CD4-positive, alpha-beta T cell (primary cell): ENCODE measurements at regions not wholly inside any gene's neighbourhood (a gene's known extent, or its start where the extent isn't known, plus 50 kb on each side); places are given as distances from the start of the nearest gene placed in this dataset.

Source experiments
- ATAC-seq: fragments of 200-7000 bp; cut with Tn5 transposase; one replicate; pipeline ENCODE4 v1.10.0; 2022; ENCODE audit warnings: mild to moderate bottlenecking; ENCODE audit not compliant: poor library complexity
- CTCF ChIA-PET: fragments of 350-600 bp; sonication (Branson Sonifier 250); formaldehyde crosslinking; loops from one replicate; lab custom pipeline; 2021; ENCODE audit warnings: antibody characterized with exemption, inconsistent platforms; lab: Charles Lee
- POLR2A ChIA-PET: fragments of 350-600 bp; sonication (Branson Sonifier 250); formaldehyde crosslinking; loops from one replicate; lab custom pipeline; 2021; ENCODE audit warnings: antibody characterized with exemption, inconsistent platforms; lab: Charles Lee
- DNase-seq, 14 experiments: peaks; one replicate each; pipeline ENCODE4 v3.0.0-alpha.2; 2013 to 2020; ENCODE audit warnings: mixed read lengths in 2 of 14
- H3K27ac ChIP-seq, 2 donors: one replicate each; pipeline versions ENCODE4 v1.5.1 to v1.7.0; 2013; ENCODE audit warnings: low read length in 2 of 2, low read depth in 1 of 2, mild to moderate bottlenecking in 1 of 2
- H3K27me3 ChIP-seq, 2 experiments: 1 replicate in 1 of 2; 2 replicates in 1 of 2; pipeline versions ENCODE4 v1.6.1 to v1.7.0; 2013; ENCODE audit warnings: low read length in 2 of 2, control low read depth in 1 of 2, mild to moderate bottlenecking in 1 of 2, moderate library complexity in 1 of 2; ENCODE audit not compliant: insufficient read depth in 2 of 2, control insufficient read depth in 1 of 2
- H3K36me3 ChIP-seq: one replicate; pipeline ENCODE4 v1.6.1; 2013; ENCODE audit warnings: low read length, control low read depth; ENCODE audit not compliant: insufficient read depth
- H3K4me1 ChIP-seq: one replicate; pipeline ENCODE4 v1.6.1; 2013; ENCODE audit warnings: low read length, control low read depth; ENCODE audit not compliant: insufficient read depth
- H3K4me3 ChIP-seq: one replicate; pipeline ENCODE4 v1.5.1; 2013; ENCODE audit warnings: mild to moderate bottlenecking, low read length, moderate library complexity
- H3K9me3 ChIP-seq, 2 experiments: 1 replicate in 1 of 2; 2 replicates in 1 of 2; pipeline versions ENCODE4 v1.6.1 to v1.7.0; 2013; ENCODE audit warnings: low read length in 2 of 2, mild to moderate bottlenecking in 2 of 2, control low read depth in 1 of 2, moderate library complexity in 1 of 2; ENCODE audit not compliant: control insufficient read depth in 1 of 2, insufficient read depth in 1 of 2
- H3K27ac Mint-ChIP-seq: one replicate; pipeline ENCODE4 v1.8.0; 2020; ENCODE audit warnings: mixed read lengths
- H3K27me3 Mint-ChIP-seq: one replicate; pipeline ENCODE4 v1.8.0; 2021; ENCODE audit warnings: mixed read lengths
- H3K36me3 Mint-ChIP-seq: one replicate; pipeline ENCODE4 v1.8.0; 2021; ENCODE audit warnings: low read depth, mixed read lengths
- H3K4me1 Mint-ChIP-seq: one replicate; pipeline ENCODE4 v1.8.0; 2021; ENCODE audit warnings: low read depth, mixed read lengths
- H3K4me3 Mint-ChIP-seq: one replicate; pipeline ENCODE4 v1.8.0; 2020; ENCODE audit warnings: mild to moderate bottlenecking, mixed read lengths
- H3K9me3 Mint-ChIP-seq: one replicate; pipeline ENCODE4 v1.8.0; 2020; ENCODE audit warnings: mixed read lengths
- intact Hi-C, 2 experiments: fragments of 100-400 bp; cut with DNase I in 1 of 2; cut with micrococcal nuclease in 1 of 2; formaldehyde crosslinking; loops; one replicate each; pipeline versions ENCODE4 v1.15.1 to v1.9.0; 2023 to 2025; cut with DNase I, micrococcal nuclease
- TF ChIP-seq, protein P1 (sequence below): fragments of 200-600 bp; IDR thresholded peaks from one replicate; pipeline ENCODE4 v1.8.0; 2022; ENCODE audit warnings: antibody characterized with exemption, mild to moderate bottlenecking

- no peak overlapping the region for H3K4me3 ChIP-seq
- H3K27ac ChIP-seq, result no peak overlapping the region
- H3K9me3 Mint-ChIP-seq, result no peaks in the 10 kb centered on the region
- no peaks in the 10 kb centered on the region for H3K27me3 ChIP-seq
- H3K4me1 Mint-ChIP-seq, result no peaks in the 10 kb centered on the region
- no peaks in the 10 kb centered on the region for H3K27me3 Mint-ChIP-seq
- POLR2A ChIA-PET, result no interaction called here
- no peaks in the 10 kb centered on the region for H3K36me3 Mint-ChIP-seq
- CTCF ChIA-PET, result no interaction called here
- intact Hi-C loops, result no loop called here
- ATAC-seq (no peak), DNase-seq (no peak)
- TF ChIP-seq, protein P1, sequence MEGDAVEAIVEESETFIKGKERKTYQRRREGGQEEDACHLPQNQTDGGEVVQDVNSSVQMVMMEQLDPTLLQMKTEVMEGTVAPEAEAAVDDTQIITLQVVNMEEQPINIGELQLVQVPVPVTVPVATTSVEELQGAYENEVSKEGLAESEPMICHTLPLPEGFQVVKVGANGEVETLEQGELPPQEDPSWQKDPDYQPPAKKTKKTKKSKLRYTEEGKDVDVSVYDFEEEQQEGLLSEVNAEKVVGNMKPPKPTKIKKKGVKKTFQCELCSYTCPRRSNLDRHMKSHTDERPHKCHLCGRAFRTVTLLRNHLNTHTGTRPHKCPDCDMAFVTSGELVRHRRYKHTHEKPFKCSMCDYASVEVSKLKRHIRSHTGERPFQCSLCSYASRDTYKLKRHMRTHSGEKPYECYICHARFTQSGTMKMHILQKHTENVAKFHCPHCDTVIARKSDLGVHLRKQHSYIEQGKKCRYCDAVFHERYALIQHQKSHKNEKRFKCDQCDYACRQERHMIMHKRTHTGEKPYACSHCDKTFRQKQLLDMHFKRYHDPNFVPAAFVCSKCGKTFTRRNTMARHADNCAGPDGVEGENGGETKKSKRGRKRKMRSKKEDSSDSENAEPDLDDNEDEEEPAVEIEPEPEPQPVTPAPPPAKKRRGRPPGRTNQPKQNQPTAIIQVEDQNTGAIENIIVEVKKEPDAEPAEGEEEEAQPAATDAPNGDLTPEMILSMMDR, result no peak
- H3K9me3 ChIP-seq, result peaks cover 0 to 6% of the 10 kb centered on the region in 2 experiments
- H3K36me3 ChIP-seq, result no peaks in the 10 kb centered on the region
- no peak overlapping the region for H3K27ac Mint-ChIP-seq
- no peaks in the 10 kb centered on the region for H3K4me1 ChIP-seq
- H3K4me3 Mint-ChIP-seq, result no peak overlapping the region
These were observed 549.9 kb upstream of the RGS18 start for GRCh38 chr1:191608367-191608766.

DNA sequence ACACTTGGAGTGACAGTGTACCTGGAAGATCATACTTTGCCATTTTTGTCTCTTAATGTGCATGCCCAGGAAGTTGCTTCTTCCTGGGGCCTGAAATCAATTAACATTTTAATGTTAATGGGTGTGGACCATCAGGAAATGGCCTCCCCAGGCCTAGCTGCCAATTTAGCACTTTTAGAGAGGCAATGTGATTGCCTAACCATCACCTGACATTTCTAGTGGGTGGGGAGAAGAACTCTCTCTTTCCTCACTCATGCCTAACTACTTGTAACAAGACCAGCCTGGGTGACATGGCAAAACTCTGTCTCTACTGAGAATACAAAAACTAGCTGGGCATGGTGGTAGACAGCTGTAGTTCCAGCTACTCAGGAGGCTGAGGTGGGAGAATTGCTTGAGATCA lies 549.0 kb upstream of the RGS18 start:
- intact Hi-C loops, result no loop called here
- no peaks in the 10 kb centered on the region for H3K4me1 Mint-ChIP-seq
- ChIA-PET POLR2A (no interaction called here), CTCF (no interaction called here)
- Histone ChIP-seq H3K27me3 (no peaks in the 10 kb centered on the region), H3K36me3 (no peaks in the 10 kb centered on the region), H3K27ac (no peak overlapping the region), H3K4me1 (no peaks in the 10 kb centered on the region), H3K4me3 (no peak overlapping the region), H3K9me3 (peaks cover 0 to 12% of the 10 kb centered on the region in 2 experiments)
- H3K4me3 Mint-ChIP-seq, result no peak overlapping the region
- ATAC-seq, result no peak
- no peak for DNase-seq
- no peaks in the 10 kb centered on the region for H3K27me3 Mint-ChIP-seq
- no peak overlapping the region for H3K27ac Mint-ChIP-seq
- TF ChIP-seq, protein P1, result no peak
- H3K9me3 Mint-ChIP-seq, result peaks cover 2% of the 10 kb centered on the region
- H3K36me3 Mint-ChIP-seq, result no peaks in the 10 kb centered on the region

DNA sequence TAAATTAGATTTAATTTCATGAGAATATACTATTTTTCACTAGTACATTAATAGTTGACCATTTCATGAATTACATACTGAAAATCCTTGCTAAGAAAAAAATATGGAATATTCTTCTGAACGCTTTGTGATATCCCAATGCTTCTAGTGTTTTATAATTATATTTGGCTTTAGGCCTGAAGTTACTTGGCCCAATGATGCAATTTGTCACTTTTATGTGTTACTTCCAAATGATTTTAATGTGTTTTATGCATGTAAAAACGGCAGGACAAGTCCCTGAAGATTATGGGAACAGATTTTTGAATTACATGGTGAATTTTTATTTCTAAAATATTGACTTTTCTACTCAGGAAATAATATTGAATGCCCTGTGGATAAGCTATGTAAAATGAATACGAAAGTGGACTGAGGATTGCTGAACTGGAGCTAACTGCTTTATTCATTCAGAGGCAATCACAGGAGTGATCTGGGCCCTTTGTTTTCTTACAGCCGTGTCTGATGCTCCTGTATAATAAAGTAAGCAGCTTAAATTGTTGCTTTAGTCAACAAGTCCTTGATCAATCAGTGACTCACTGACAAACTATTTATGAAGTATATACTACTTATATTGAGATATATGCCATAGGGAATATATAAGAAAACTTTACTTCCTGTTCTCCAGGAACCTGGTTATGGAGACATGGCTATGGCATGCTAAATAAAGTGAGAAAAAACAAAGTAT lies 543.0 kb upstream of the RGS18 start:
- TF ChIP-seq, protein P1, result no peak
- peaks cover 8% of the 10 kb centered on the region for H3K9me3 Mint-ChIP-seq
- CTCF ChIA-PET, result no interaction called here
- intact Hi-C loops, result no loop called here
- Histone ChIP-seq H3K4me3 (no peak overlapping the region), H3K36me3 (no peaks in the 10 kb centered on the region), H3K4me1 (no peaks in the 10 kb centered on the region), H3K9me3 (peaks cover 0 to 11% of the 10 kb centered on the region in 2 experiments), H3K27ac (no peak overlapping the region), H3K27me3 (no peaks in the 10 kb centered on the region)
- no peak overlapping the region for H3K27ac Mint-ChIP-seq
- no peaks in the 10 kb centered on the region for H3K36me3 Mint-ChIP-seq
- H3K4me1 Mint-ChIP-seq, result no peaks in the 10 kb centered on the region
- ATAC-seq, result no peak
- no peaks in the 10 kb centered on the region for H3K27me3 Mint-ChIP-seq
- no peak for DNase-seq
- POLR2A ChIA-PET, result no interaction called here
- no peak overlapping the region for H3K4me3 Mint-ChIP-seq
